ENCODE measurements at regions not wholly inside any gene's neighbourhood (a gene's known extent, or its start where the extent isn't known, plus 50 kb on each side); places are given as distances from the start of the nearest gene placed in this dataset.
"Not testable (repeated sequence)": the region's sequence is repeated elsewhere in the genome, so short reads cannot be mapped to it uniquely, and the experiment has no call there.

GRCh38 chr10:43853369-43853768, 204.7 kb upstream of the ZNF32 start:
- no peak for DNase-seq (ENCODE audit: low spot score)

DNA sequence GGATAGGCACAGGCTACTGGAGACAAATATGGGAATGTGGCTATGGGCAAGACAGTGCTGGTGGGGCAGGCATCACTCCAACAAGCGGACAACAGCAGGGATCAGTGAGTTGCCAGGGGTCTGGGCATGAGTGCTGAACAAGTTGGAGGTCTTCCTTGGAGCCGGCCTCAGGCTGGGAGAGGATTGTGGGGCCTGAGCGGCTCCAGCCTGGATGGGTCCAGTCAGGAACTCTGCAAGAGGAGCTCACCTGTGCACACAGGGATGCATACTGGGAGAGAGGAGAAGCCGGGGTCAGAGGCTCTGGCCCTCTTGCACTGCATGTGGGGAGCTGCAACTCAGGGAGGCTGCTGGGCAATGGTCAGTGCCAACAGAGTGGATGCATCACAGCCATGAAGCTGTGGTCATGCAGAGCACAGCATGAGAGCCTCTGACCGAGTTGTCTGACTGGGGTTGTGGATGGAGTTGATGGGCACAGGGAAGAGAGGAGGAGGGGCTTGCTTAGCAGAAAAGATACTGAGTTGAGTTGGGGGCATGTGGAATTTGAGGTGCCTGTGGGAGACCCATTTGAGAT, 204.0 kb upstream of the ZNF32 start:
- no peak for DNase-seq (ENCODE audit: low spot score)

DNA sequence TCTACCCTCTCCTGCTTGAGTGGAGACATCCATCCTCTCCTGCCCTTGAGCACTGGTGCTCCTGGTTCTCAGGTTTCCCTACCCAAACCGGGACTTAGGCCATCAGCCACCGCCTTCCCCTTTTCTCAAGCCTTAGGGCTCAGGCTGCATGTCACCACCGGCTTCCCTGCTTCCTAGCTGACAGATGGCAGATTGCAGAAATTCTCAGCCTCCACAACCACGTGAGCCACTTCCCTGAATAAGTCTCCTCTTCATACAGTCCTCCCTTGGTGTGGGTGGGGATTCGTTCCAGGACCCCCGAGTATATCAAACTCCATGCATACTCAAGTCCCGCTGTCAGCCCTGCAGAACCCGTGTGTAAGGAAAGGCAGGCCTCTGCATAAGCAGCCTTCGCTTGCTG, 203.5 kb upstream of the ZNF32 start:
- no peak for DNase-seq (ENCODE audit: low spot score)

DNA sequence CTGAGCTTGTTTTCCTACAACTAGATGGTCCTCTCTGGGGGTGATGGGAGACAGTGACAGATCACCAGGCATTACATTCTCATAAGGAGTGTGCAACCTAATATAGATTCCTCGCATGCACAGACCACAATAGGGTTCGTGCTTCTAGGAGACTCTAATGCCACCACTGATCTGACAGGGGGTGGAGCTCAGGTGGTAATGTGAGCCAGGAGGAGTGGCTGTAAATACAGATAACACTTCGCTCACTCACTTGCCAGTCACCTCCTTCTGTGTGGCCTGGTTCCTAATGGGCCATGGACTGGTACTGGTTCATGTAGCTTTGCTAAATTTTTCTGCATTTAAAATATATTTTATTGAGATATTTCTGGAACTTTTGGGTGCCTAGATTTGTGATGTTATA, 202.3 kb upstream of the ZNF32 start:
- no peak for DNase-seq (ENCODE audit: low spot score)

DNA sequence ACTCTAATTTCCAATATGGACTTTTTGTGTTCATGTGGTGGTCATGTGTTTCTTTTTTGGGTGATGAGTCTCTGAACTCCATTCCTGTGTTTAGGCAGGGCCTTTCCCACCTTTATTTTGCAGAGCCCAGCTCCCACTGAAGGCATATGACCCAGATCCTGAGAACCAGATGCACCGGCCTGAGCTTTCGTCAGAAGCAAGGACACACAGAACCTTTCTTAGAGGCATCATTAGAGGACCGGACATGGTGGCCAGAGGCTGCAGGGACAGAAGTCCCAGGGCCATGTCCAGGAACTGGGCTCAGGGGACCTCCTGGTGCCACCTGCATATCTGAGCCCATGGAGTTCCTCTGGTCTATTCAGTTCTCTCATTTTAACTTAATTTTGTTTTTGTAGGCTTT, 200.9 kb upstream of the ZNF32 start:
- no peak for DNase-seq (ENCODE audit: low spot score)

DNA sequence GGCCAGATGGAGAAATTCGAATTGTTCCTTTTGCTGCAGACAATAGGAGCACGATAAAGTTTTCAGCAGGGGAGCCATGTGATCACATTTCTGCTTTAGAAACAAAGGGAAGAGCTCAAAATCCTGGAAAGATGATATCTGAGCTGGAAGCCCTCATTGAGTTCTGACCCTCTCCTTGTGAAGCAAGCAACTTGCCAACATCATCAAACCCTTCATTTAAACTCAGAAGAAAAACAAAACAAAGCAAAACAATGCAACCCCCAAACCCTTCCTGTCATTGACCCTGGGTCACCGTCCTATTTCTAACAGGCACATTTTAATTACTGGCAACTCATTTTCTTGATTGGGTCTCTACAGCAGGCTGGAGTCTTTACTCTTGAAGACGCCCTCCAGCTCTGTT, 198.3 kb upstream of the ZNF32 start:
- no peak for DNase-seq (ENCODE audit: low spot score)

GRCh38 chr10:43846187-43846680, 197.6 kb upstream of the ZNF32 start:
- DNase-seq (ENCODE audit: low spot score): peak; percentile 46

GRCh38 chr10:43845121-43845520, 196.4 kb upstream of the ZNF32 start:
- no peak for DNase-seq (ENCODE audit: low spot score)

GRCh38 chr10:43844221-43844620, 195.5 kb upstream of the ZNF32 start:
- no peak for DNase-seq (ENCODE audit: low spot score)

DNA sequence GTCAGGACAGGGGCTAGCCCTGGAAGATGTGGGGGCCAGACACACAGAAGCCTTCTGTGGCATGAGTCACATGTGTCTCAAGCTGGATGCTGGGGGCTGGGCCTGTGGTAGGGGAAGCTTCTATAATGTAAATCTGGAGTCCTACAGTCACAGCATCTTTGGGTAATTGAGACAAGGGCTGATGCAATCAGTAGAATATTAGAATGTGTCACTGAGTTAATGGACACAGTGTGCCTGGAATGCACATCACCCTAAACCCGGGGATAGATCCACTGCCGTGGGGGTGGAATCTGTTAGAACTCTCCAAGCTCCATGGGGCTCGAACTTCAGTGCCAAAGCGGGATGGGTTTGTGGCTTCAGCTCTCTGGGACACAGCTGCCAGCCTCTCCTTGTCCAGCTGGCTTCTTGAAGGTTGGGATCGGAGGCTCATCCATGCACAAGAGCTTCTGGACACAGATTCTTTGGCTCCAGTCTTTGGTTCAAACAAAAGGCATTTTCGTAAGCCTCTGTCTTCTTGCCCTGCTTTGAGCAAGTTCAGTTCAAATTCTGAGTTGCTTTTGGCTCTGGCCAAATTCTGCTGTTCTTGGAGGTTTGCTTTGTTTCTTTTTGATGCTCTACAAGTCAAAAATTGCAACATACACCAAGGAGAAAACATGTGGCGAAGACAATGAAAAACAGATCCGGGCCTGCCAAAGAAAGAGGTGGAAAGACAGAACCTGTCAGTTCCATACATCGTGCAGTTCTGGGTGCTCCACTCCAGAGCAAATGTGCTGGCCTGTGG, 194.8 kb upstream of the ZNF32 start:
- no peak for DNase-seq (ENCODE audit: low spot score)

GRCh38 chr10:43842496-43842895, 193.8 kb upstream of the ZNF32 start:
- DNase-seq (ENCODE audit: low spot score): no peak

DNA sequence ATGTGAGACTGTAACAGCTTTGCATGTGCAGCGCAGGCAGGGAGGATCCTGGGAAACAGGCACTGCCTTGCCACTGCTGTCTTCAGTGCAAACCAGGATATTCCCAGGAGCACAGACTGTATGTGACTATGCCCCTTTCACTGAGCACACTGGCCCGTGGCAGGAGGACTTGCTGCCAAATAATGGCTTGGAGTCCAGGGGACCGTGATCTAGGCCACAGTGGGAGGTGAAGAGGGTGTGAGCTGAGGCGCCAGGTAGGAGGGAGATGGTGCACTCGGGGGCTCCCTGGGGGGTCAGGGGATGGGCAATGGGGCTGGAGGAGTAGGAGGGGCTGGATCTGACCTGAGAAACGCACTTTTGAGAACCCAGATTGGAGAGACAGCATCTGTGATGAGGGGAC, 193.4 kb upstream of the ZNF32 start:
- DNase-seq (ENCODE audit: low spot score): no peak

DNA sequence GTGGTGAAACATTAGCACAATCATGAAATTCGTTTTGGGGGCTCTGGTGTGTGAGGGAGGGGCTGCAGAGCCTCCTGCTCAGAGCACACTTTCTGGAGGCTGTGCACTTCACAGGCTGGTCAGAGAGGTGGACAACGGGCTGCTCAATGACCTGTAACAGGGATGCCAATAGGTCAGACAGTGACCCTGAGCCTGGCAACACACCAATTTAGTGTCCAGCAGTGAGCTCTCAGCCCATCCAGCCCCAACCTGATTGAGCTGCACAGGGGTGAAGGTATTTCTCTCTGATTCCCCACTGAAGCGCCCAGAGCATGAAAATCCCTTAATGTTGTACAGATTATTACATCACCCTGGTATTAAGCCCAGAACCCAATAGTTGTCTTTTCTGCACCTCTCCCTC, 191.3 kb upstream of the ZNF32 start:
- DNase-seq (ENCODE audit: low spot score): no peak

DNA sequence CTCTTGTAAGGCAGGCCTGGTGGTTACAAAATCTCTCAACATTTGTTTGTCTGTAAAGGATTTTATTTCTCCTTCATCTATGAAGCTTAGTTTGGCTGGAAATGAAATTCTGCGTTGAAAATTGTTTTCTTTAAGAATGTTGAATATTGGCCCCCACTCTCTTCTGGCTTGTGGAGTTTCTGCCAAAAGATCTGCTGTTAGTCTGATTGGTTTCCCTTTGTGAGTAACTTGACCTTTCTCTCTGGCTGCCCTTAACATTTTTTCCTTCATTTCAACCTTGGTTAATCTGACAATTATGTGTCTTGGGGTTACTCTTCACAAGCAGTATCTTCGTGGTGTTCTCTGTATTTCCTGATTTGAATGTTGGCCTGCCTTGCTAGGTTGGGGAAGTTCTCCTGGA, 186.1 kb upstream of the ZNF32 start:
- DNase-seq (ENCODE audit: low spot score): not testable (repeated sequence)

DNA sequence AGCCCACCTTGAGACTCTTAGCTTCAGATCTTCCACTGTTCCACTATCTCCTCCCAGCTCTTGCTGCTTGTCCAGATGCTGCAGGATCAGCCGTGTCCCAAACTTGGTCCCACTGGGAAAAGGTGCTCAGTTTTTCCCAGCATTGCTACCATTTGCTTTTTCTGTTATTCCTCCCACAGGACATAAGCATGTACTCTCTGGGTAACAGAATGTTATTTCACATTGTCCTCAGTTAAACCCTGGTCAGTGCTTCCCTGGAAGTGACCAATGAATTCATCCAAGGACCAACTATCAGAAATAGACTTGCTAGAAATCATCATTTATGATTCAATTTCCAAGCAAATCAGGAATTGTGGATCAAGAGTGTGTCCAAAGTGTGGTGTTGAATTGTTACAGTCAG, 179.2 kb upstream of the ZNF32 start:
- no peak for DNase-seq (ENCODE audit: low spot score)

DNA sequence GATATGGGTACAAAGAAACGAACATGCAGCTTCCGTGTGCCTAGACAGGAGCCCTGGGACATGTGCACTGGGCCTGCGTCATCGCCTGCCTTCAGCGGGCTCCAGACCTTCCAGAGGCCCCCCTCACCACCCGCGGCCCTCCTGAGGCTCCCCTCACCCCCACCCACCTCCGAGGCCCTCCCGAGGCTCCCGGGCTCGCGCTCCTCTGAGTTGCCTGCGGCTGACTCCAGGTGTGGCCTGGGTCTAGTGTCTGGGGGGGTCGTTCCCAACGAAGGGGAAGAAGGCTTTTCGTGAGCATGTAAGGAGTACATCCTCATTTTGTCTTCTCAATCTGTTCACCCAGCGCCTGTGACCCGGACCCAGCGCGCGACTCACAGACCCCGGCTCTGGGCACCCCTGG, 177.3 kb upstream of the ZNF32 start:
- no peak for DNase-seq (ENCODE audit: low spot score)

- DNase-seq (ENCODE audit: low spot score): no peak
Observed at GRCh38 chr10:43825421-43825820, 176.7 kb upstream of the ZNF32 start.

DNA sequence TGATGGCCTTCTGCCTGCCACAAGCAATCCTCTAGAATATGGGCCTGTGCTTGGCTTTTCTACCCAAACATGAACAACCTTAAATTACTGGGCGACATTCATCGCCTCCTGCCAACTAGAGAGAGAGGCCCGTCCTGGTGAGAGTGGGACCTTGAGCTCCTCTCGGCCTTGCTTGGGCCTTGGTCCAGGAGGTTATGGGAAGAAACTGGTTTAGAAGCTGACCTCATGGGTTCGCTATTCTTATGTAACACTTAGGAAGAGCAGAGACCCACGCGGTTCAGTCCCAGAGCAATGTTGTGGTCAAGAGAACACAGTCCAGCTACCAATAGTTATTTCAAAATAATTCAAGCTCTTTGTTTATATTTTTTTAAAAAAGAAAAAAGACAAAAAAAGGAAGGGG, 176.3 kb upstream of the ZNF32 start:
- no peak for DNase-seq (ENCODE audit: low spot score)

- DNase-seq (ENCODE audit: low spot score): no peak
Observed at GRCh38 chr10:43822631-43823580, 174.2 kb upstream of the ZNF32 start.

GRCh38 chr10:43821103-43821502, 172.4 kb upstream of the ZNF32 start:
- DNase-seq (ENCODE audit: low spot score): no peak

DNA sequence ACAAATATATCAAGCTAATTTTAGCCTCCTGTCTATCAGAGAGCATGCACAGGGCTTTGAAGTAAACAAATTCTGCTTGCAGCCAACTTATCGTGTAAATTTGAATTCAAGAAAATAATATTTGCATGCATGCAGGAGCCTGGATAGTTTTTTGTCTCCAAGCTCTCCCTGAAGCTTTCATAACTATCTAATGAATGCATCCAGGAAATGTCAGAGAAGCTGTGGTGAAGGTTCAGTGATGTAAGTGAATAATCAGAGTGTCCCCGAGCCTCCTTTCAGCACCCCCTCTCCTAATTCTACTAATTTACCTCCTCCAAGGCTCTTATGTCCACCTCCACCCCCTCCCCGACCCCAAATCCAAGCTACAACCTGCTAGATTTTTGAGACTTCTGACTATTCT, 172.0 kb upstream of the ZNF32 start:
- no peak for DNase-seq (ENCODE audit: low spot score)

DNA sequence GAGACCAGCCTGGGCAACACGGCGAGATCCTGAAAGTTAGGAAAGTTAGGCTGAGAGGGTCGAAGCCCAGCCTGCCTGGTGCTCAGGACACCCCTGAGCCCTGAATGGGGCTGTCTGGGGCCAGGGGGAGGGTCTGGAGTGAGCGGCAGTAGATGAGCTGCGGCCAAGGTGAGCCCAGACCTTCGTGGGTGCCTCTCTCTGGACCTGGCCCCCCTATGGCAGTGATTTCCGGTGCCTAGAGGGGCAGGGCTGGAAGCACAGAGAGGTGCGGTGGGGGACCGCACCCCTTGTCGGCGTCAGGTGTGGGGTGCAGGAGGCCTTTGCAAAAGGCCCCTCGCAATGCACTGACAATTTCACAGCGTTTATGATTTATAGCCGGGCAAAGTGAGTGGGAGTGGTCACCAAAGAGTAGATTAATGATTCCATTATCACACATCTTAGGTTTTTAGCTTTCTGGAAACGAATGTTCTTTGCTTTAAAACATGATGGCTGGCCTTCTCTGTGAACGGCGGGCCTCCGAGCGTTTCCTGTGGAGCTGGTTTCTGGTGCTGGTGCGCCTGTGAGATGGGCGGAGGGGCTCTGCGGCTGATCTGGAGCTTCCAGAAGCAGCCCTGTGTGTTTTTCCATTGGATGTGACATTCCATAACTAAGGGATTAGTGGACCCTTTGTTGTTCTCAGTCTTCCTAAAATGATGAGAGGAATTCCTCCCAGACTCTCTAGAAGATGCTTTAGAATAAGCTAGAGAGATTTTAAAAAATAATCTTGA, 171.0 kb upstream of the ZNF32 start:
- no peak for DNase-seq (ENCODE audit: low spot score)

Measured in CD4-positive, alpha-beta T cell treated with Interleukin-6 at 100 ng/mL for 8 hours (primary cell).